ENCODE measurements at regions not wholly inside any gene's neighbourhood (a gene's known extent, or its start where the extent isn't known, plus 50 kb on each side); places are given as distances from the start of the nearest gene placed in this dataset.

GRCh38 chr1:164433818-164434170 lies 125.2 kb upstream of the PBX1 start:
- Histone ChIP-seq H3K27me3 (ENCODE audit: control insufficient read depth in 1 of 2, insufficient read depth in 2 of 2, low read length in 2 of 2) (no peaks in the 10 kb centered on the region), H3K36me3 (ENCODE audit: insufficient read depth, low read length) (no peaks in the 10 kb centered on the region), H3K4me1 (ENCODE audit: insufficient read depth, low read length) (no peaks in the 10 kb centered on the region), H3K9me3 (ENCODE audit: control insufficient read depth in 1 of 2, insufficient read depth in 1 of 2, low read length in 2 of 2) (no peaks in the 10 kb centered on the region), H3K27ac (ENCODE audit: low read depth in 1 of 2, low read length in 2 of 2) (no peak overlapping the region), H3K4me3 (ENCODE audit: low read length) (no peak overlapping the region)
- DNase-seq: no peak
- Mint-ChIP-seq H3K27me3 (no peaks in the 10 kb centered on the region), H3K9me3 (peaks cover 2% of the 10 kb centered on the region), H3K36me3 (ENCODE audit: low read depth) (no peaks in the 10 kb centered on the region), H3K4me3 (no peak overlapping the region), H3K27ac (no peak overlapping the region), H3K4me1 (ENCODE audit: low read depth) (no peaks in the 10 kb centered on the region)
- ChIA-PET POLR2A (no interaction called here), CTCF (no interaction called here)
- no peak for ATAC-seq (ENCODE audit: poor library complexity)
- no peak for TF ChIP-seq CTCF (IDR thresholded peaks at IDR 0.05)
- intact Hi-C loops (cut with DNase I, micrococcal nuclease): no loop called here

GRCh38 chr1:164440232-164440631 lies 118.8 kb upstream of the PBX1 start:
- H3K36me3 Mint-ChIP-seq (ENCODE audit: low read depth): no peaks in the 10 kb centered on the region
- Histone ChIP-seq H3K36me3 (ENCODE audit: insufficient read depth, low read length) (no peaks in the 10 kb centered on the region), H3K4me1 (ENCODE audit: insufficient read depth, low read length) (no peaks in the 10 kb centered on the region), H3K9me3 (ENCODE audit: control insufficient read depth in 1 of 2, insufficient read depth in 1 of 2, low read length in 2 of 2) (no peaks in the 10 kb centered on the region), H3K4me3 (ENCODE audit: low read length) (no peak overlapping the region), H3K27me3 (ENCODE audit: control insufficient read depth in 1 of 2, insufficient read depth in 2 of 2, low read length in 2 of 2) (no peaks in the 10 kb centered on the region), H3K27ac (ENCODE audit: low read depth in 1 of 2, low read length in 2 of 2) (no peak overlapping the region)
- ChIA-PET POLR2A (no interaction called here), CTCF (no interaction called here)
- H3K27me3 Mint-ChIP-seq: no peaks in the 10 kb centered on the region
- intact Hi-C loops (cut with DNase I, micrococcal nuclease): no loop called here
- H3K9me3 Mint-ChIP-seq: peaks cover 2% of the 10 kb centered on the region
- H3K4me1 Mint-ChIP-seq (ENCODE audit: low read depth): no peaks in the 10 kb centered on the region
- TF ChIP-seq CTCF (IDR thresholded peaks at IDR 0.05): no peak
- ATAC-seq (ENCODE audit: poor library complexity): no peak
- H3K27ac Mint-ChIP-seq: no peak overlapping the region
- no peak overlapping the region for H3K4me3 Mint-ChIP-seq
- no peak for DNase-seq

DNA sequence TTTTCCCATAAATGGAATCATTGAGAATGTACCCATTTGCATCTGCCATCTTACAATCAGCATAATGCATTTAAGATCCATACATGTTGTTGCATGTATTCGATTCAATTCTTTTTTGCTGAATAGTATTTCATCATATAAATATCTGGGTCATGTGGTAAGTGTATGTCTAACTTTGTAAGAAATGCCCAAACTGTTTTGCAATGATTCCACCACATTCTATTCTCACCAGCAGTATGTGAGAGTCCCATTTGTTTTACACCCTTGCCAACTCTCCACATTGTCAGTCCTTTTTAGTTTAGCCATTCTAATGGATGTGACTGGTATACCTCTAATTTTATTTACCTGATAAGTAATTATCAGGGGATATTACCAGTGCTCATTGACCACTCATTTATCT lies 115.8 kb upstream of the PBX1 start:
- ATAC-seq (ENCODE audit: poor library complexity): no peak
- H3K36me3 Mint-ChIP-seq (ENCODE audit: low read depth): no peaks in the 10 kb centered on the region
- no peak overlapping the region for H3K27ac ChIP-seq (ENCODE audit: low read depth in 1 of 2, low read length in 2 of 2)
- no peaks in the 10 kb centered on the region for H3K27me3 Mint-ChIP-seq
- H3K9me3 ChIP-seq (ENCODE audit: control insufficient read depth in 1 of 2, insufficient read depth in 1 of 2, low read length in 2 of 2): peaks cover 0 to 2% of the 10 kb centered on the region in 2 experiments
- H3K27ac Mint-ChIP-seq: no peak overlapping the region
- CTCF ChIA-PET: no interaction called here
- H3K4me1 Mint-ChIP-seq (ENCODE audit: low read depth): no peaks in the 10 kb centered on the region
- H3K36me3 ChIP-seq (ENCODE audit: insufficient read depth, low read length): no peaks in the 10 kb centered on the region
- no peak overlapping the region for H3K4me3 Mint-ChIP-seq
- POLR2A ChIA-PET: no interaction called here
- intact Hi-C loops (cut with DNase I, micrococcal nuclease): no loop called here
- H3K9me3 Mint-ChIP-seq: peaks cover 6% of the 10 kb centered on the region
- no peak for DNase-seq
- no peak overlapping the region for H3K4me3 ChIP-seq (ENCODE audit: low read length)
- no peaks in the 10 kb centered on the region for H3K27me3 ChIP-seq (ENCODE audit: control insufficient read depth in 1 of 2, insufficient read depth in 2 of 2, low read length in 2 of 2)
- TF ChIP-seq CTCF (IDR thresholded peaks at IDR 0.05): no peak
- H3K4me1 ChIP-seq (ENCODE audit: insufficient read depth, low read length): no peaks in the 10 kb centered on the region
